K562 (cell line): ENCODE measurements at regions not wholly inside any gene's neighbourhood (a gene's known extent, or its start where the extent isn't known, plus 50 kb on each side); places are given as distances from the start of the nearest gene placed in this dataset.

Experiments
- ASH1L ChIP-seq: fragments of 450-650 bp; IDR thresholded peaks from 2 replicates; pipeline ENCODE4 v1.6.1; 2018; ENCODE audit warnings: borderline replicate concordance, mild to moderate bottlenecking, low read depth; ENCODE audit not compliant: partially characterized antibody
- BCL6 ChIP-seq: fragments of 250-450 bp; sonication (Bioruptor Pico); IDR thresholded peaks from 2 replicates; pipeline ENCODE4 v1.4.0; 2020
- BRCA1 ChIP-seq, 2 experiments: fragments of 450-650 bp in 1 of 2; sonication (generic) in 1 of 2; formaldehyde crosslinking in 1 of 2; IDR thresholded peaks; 2 replicates each; pipeline versions ENCODE4 v1.5.0 to v1.6.1; 2017 to 2020; ENCODE audit warnings: mild to moderate bottlenecking in 1 of 2, missing genetic modification reagents in 1 of 2
- CBX8 ChIP-seq: fragments of 200-600 bp; sonication (generic); IDR thresholded peaks from 2 replicates; pipeline ENCODE4 v1.6.1; 2012; ENCODE audit warnings: borderline replicate concordance, mixed run types, low read depth, mild to moderate bottlenecking, moderate library complexity, mixed read lengths, low read length, control low read depth, inconsistent platforms; ENCODE audit not compliant: poor library complexity, severe bottlenecking; ENCODE audit errors: extremely low read depth
- DPF2 ChIP-seq: fragments of 450-650 bp; IDR thresholded peaks from 2 replicates; pipeline ENCODE4 v1.6.1; 2016
- ELF4 ChIP-seq: fragments of 450-650 bp; formaldehyde crosslinking; IDR thresholded peaks from 2 replicates; pipeline ENCODE4 v1.4.0; 2022; ENCODE audit warnings: missing genetic modification characterization
- GATAD2B ChIP-seq: fragments of 450-650 bp; IDR thresholded peaks from 2 replicates; pipeline ENCODE4 v1.6.1; 2017; ENCODE audit warnings: mild to moderate bottlenecking, borderline replicate concordance
- HDAC3 ChIP-seq: fragments of 450-650 bp; IDR thresholded peaks from 2 replicates; pipeline ENCODE4 v1.6.1; 2018; ENCODE audit warnings: borderline replicate concordance, mild to moderate bottlenecking, moderate library complexity; ENCODE audit not compliant: partially characterized antibody
- HDGF ChIP-seq: fragments of 450-650 bp; IDR thresholded peaks from 2 replicates; pipeline ENCODE4 v1.6.1; 2016
- HLTF ChIP-seq: fragments of 450-650 bp; IDR thresholded peaks from 2 replicates; pipeline ENCODE4 v1.6.1; 2016
- MCM3 ChIP-seq: fragments of 450-650 bp; IDR thresholded peaks from 2 replicates; pipeline ENCODE4 v1.6.1; 2016
- PHF8 ChIP-seq: fragments of 200-600 bp; sonication (generic); IDR thresholded peaks from 2 replicates; pipeline ENCODE4 v1.6.1; 2012; ENCODE audit warnings: mixed run types, mild to moderate bottlenecking, inconsistent platforms, low read length, moderate library complexity, borderline replicate concordance
- PRMT5 ChIP-seq: sonication (generic); formaldehyde crosslinking; IDR thresholded peaks from 2 replicates; pipeline ENCODE4 v1.5.0; 2020; ENCODE audit warnings: missing genetic modification reagents
- RBM17 ChIP-seq: fragments of 200-400 bp; formaldehyde crosslinking; IDR thresholded peaks from 2 replicates; pipeline ENCODE4 v1.6.1; 2017; ENCODE audit warnings: low read depth, mild to moderate bottlenecking, low read length, borderline replicate concordance
- RBM25 ChIP-seq: fragments of 200-400 bp; formaldehyde crosslinking; IDR thresholded peaks from 2 replicates; pipeline ENCODE4 v1.6.1; 2018; ENCODE audit warnings: low read length, low read depth, moderate library complexity; ENCODE audit not compliant: severe bottlenecking
- SPI1 ChIP-seq: IDR thresholded peaks from 2 replicates; pipeline ENCODE4 v1.6.1; 2011; ENCODE audit warnings: low read depth, low read length, control low read depth, borderline replicate concordance
- STAT5B ChIP-seq: fragments of 250-450 bp; sonication (Bioruptor Pico); IDR thresholded peaks from 2 replicates; pipeline ENCODE4 v1.8.0; 2021; ENCODE audit warnings: mild to moderate bottlenecking, inconsistent platforms
- TCF3 ChIP-seq: sonication (generic); formaldehyde crosslinking; IDR thresholded peaks from 2 replicates; pipeline ENCODE4 v1.4.0; 2020; ENCODE audit warnings: mild to moderate bottlenecking, missing genetic modification reagents
- TFAM ChIP-seq: fragments of 250-450 bp; sonication (Bioruptor Pico); conservative IDR thresholded peaks from 2 replicates; pipeline ENCODE4 v1.5.0; 2021; ENCODE audit warnings: mild to moderate bottlenecking, moderate library complexity
- YY1 ChIP-seq, 3 experiments: IDR thresholded peaks; 2 replicates each; pipeline ENCODE4 v1.6.1; 2011; ENCODE audit warnings: low read length in 2 of 3, mild to moderate bottlenecking in 2 of 3, moderate library complexity in 2 of 3, borderline replicate concordance in 1 of 3, control low read depth in 1 of 3, low read depth in 1 of 3; ENCODE audit not compliant: insufficient read depth in 3 of 3, insufficient replicate concordance in 2 of 3, control insufficient read depth in 1 of 3, insufficient read length in 1 of 3; ENCODE audit errors: extremely low read depth in 1 of 3
- ZFP36 ChIP-seq: fragments of 150-350 bp; IDR thresholded peaks from 2 replicates; pipeline ENCODE4 v1.6.1; 2018; ENCODE audit warnings: low read length, low read depth; ENCODE audit not compliant: partially characterized antibody
- ZNF134 ChIP-seq: fragments of 250-450 bp; sonication (Bioruptor Pico); conservative IDR thresholded peaks from 2 replicates; pipeline ENCODE4 v1.4.0; 2020
- ZNF23 ChIP-seq: fragments of 250-450 bp; sonication (Bioruptor Pico); IDR thresholded peaks from 2 replicates; pipeline ENCODE4 v1.4.0; 2020; ENCODE audit warnings: mild to moderate bottlenecking
- ZNF707 ChIP-seq: fragments of 250-450 bp; sonication (Bioruptor Pico); conservative IDR thresholded peaks from 2 replicates; pipeline ENCODE4 v1.8.0; 2022; ENCODE audit warnings: inconsistent platforms, mild to moderate bottlenecking, moderate library complexity
- ZNF766 ChIP-seq: fragments of 200-800 bp; sonication (Bioruptor generic); conservative IDR thresholded peaks from 2 replicates; pipeline ENCODE4 v1.6.1; 2016; ENCODE audit warnings: missing genetic modification characterization, missing compliant biosample characterization
- ZNF77 ChIP-seq: fragments of 250-450 bp; sonication (Bioruptor Pico); IDR thresholded peaks from 2 replicates; pipeline ENCODE4 v1.5.0; 2020
- TF ChIP-seq, protein P1 (sequence below): fragments of 450-650 bp; formaldehyde crosslinking; IDR thresholded peaks from 2 replicates; pipeline ENCODE4 v1.4.0; 2020; ENCODE audit warnings: mild to moderate bottlenecking, moderate library complexity
- TF ChIP-seq, protein P2 (sequence below), 2 experiments: fragments of 450-650 bp; conservative IDR thresholded peaks; 2 replicates each; pipeline ENCODE4 v1.6.1; 2017; ENCODE audit warnings: mild to moderate bottlenecking in 2 of 2, moderate library complexity in 2 of 2

DNA sequence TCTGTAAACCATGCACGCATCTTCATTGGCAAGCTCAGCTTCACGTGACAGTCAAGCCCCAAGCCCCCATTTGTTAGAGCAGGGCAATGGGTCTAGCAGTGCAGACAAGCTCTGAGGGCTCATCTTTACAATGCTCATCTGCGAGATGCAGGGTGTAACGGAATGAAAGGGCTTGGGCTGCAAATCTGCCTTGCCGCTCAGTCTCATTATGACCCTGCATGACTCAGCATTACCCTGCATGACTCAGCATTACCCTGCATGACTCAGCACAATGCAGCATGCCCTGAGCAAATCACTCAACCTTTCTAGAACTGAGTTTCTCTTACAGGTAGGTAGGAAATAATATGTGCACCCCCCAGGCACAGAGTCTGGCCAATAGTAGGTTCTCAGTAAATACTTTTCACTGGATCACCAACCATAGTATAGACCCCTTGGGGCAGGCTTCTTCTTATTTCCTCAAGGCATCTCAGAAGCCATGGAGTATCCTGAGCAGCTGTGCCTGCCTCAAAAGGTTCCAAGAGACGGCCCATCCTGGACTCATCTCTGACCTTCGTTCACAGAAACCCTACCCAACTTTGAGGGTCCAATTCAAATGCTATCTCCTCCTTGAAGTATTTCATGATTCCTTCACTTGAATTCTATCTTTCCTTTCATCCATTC, 391.3 kb upstream of the CDH5 start (continued):
- no peak for TF ChIP-seq ZFP36
- no peak for TF ChIP-seq ZNF77 (CRISPR knock-in tag)
- no peak for TF ChIP-seq ZNF134 (CRISPR knock-in tag)
- no peak for TF ChIP-seq GATAD2B
- no peak for TF ChIP-seq BCL6 (CRISPR knock-in tag)
- TF ChIP-seq, protein P1, sequence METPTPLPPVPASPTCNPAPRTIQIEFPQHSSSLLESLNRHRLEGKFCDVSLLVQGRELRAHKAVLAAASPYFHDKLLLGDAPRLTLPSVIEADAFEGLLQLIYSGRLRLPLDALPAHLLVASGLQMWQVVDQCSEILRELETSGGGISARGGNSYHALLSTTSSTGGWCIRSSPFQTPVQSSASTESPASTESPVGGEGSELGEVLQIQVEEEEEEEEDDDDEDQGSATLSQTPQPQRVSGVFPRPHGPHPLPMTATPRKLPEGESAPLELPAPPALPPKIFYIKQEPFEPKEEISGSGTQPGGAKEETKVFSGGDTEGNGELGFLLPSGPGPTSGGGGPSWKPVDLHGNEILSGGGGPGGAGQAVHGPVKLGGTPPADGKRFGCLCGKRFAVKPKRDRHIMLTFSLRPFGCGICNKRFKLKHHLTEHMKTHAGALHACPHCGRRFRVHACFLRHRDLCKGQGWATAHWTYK = no peak; the same call in 1 of the 2 replicates
- no peak for TF ChIP-seq CBX8
- TF ChIP-seq PRMT5 (CRISPR knock-in tag) = no peak
- TF ChIP-seq MCM3 = no peak
- no peak for TF ChIP-seq BRCA1 (IDR thresholded peaks at IDR 0.05)
- TF ChIP-seq BRCA1 (CRISPR knock-in tag; IDR thresholded peaks at IDR 0.05) = no peak
- TF ChIP-seq YY1 (IDR thresholded peaks at IDR 0.05; ENCODE audit: borderline replicate concordance in 1 of 3, control insufficient read depth in 1 of 3, extremely low read depth in 1 of 3, insufficient read depth in 3 of 3, insufficient read length in 1 of 3, insufficient replicate concordance in 2 of 3, low read depth in 1 of 3, low read length in 2 of 3) = no peak
- no peak for TF ChIP-seq HDGF
- TF ChIP-seq HLTF = no peak
- no peak for TF ChIP-seq ASH1L
- peak; percentile 92 for TF ChIP-seq DPF2
- TF ChIP-seq RBM17 = no peak
- TF ChIP-seq HDAC3 = peak; percentile 49
- no peak for TF ChIP-seq ELF4 (CRISPR knock-in tag)
- TF ChIP-seq ZNF766 (CRISPR knock-in tag) = peak; percentile 81
- TF ChIP-seq, protein P2, sequence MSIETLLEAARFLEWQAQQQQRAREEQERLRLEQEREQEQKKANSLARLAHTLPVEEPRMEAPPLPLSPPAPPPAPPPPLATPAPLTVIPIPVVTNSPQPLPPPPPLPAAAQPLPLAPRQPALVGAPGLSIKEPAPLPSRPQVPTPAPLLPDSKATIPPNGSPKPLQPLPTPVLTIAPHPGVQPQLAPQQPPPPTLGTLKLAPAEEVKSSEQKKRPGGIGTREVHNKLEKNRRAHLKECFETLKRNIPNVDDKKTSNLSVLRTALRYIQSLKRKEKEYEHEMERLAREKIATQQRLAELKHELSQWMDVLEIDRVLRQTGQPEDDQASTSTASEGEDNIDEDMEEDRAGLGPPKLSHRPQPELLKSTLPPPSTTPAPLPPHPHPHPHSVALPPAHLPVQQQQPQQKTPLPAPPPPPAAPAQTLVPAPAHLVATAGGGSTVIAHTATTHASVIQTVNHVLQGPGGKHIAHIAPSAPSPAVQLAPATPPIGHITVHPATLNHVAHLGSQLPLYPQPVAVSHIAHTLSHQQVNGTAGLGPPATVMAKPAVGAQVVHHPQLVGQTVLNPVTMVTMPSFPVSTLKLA (conservative IDR thresholded peaks at IDR 0.05) = peak in 1 of 2 experiments; percentile 35; a peak in 1 of 4 replicates
- no peak for TF ChIP-seq RBM25
- no peak for TF ChIP-seq ZNF707
- no peak for TF ChIP-seq SPI1
- TF ChIP-seq STAT5B (CRISPR knock-in tag) = no peak
- no peak for TF ChIP-seq TFAM (CRISPR knock-in tag)
- TF ChIP-seq TCF3 = no peak
- TF ChIP-seq ZNF23 (CRISPR knock-in tag) = no peak
- no peak for TF ChIP-seq PHF8
